GM12864 (cell line): ENCODE measurements at regions not wholly inside any gene's neighbourhood (a gene's known extent, or its start where the extent isn't known, plus 50 kb on each side); places are given as distances from the start of the nearest gene placed in this dataset.

Source experiments
- DNase-seq: peaks from one replicate; pipeline ENCODE4 v3.0.0-alpha.2; 2011; ENCODE audit warnings: low read depth
- H3K4me3 ChIP-seq: 2 replicates; pipeline ENCODE4 v1.5.1; 2011; ENCODE audit warnings: mild to moderate bottlenecking, low read depth, low read length, control low read depth
- TF ChIP-seq, protein P1 (sequence below): IDR thresholded peaks from 2 replicates; pipeline ENCODE4 v1.5.1; 2011; ENCODE audit warnings: low read depth, mild to moderate bottlenecking, moderate library complexity, low read length, control low read depth, inconsistent platforms; ENCODE audit errors: missing control alignments

DNA sequence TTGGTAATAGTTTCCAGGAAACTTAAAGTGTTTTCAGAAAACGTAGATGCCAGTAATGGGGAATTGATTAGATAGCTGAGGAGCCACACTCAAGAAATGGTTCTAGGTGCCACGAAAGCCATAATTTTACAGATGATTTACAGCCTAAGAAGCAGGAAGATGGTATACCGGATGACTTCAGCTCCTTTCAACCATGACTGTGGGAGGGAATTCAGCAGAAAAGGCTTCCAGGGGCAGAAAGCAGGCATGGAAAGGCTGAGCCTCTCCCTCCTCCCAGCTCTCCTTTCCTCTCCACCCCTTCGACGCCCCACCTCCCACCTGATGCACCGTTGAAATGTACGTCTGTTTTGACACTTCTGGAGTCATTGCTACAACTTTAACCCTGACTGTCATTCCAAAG is 68.6 kb upstream of the SMIM21 start:
- DNase-seq: no peak
- TF ChIP-seq, protein P1, sequence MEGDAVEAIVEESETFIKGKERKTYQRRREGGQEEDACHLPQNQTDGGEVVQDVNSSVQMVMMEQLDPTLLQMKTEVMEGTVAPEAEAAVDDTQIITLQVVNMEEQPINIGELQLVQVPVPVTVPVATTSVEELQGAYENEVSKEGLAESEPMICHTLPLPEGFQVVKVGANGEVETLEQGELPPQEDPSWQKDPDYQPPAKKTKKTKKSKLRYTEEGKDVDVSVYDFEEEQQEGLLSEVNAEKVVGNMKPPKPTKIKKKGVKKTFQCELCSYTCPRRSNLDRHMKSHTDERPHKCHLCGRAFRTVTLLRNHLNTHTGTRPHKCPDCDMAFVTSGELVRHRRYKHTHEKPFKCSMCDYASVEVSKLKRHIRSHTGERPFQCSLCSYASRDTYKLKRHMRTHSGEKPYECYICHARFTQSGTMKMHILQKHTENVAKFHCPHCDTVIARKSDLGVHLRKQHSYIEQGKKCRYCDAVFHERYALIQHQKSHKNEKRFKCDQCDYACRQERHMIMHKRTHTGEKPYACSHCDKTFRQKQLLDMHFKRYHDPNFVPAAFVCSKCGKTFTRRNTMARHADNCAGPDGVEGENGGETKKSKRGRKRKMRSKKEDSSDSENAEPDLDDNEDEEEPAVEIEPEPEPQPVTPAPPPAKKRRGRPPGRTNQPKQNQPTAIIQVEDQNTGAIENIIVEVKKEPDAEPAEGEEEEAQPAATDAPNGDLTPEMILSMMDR: no peak
- no peak overlapping the region for H3K4me3 ChIP-seq

DNA sequence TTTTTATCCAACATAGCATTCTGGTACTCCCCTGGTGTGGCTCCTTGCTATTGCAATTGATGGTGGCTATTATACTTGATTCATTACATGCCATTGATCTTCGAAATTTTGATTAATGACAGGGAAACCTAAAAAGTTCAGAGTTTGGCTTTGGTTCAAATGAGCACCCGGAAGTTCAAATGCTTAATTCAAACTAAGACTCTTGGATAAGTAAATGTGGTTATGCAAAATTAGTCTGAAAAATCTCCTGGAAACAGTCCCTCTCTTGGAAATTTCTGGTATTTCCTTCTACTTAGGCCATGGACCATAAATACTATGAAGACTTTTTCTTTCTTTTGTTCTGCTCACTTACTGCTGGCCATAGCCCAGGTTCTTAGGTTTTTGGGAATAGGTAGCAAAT is 65.3 kb upstream of the SMIM21 start:
- no peak overlapping the region for H3K4me3 ChIP-seq
- TF ChIP-seq, protein P1: no peak
- DNase-seq: no peak

- no peak for DNase-seq
- H3K4me3 ChIP-seq: no peak overlapping the region
- TF ChIP-seq, protein P1: no peak
Measured at GRCh38 chr18:75491361-75491760, 63.9 kb upstream of the SMIM21 start.

GRCh38 chr18:75489493-75490190 is 62.1 kb upstream of the SMIM21 start:
- DNase-seq: no peak

GRCh38 chr18:75483662-75484061 is 56.2 kb upstream of the SMIM21 start:
- DNase-seq: no peak
- TF ChIP-seq, protein P1: no peak
- H3K4me3 ChIP-seq: no peak overlapping the region

More at GRCh38 chr18:75489493-75490190, 62.1 kb upstream of the SMIM21 start:
- TF ChIP-seq, protein P1: no peak
- H3K4me3 ChIP-seq: no peak overlapping the region

DNA sequence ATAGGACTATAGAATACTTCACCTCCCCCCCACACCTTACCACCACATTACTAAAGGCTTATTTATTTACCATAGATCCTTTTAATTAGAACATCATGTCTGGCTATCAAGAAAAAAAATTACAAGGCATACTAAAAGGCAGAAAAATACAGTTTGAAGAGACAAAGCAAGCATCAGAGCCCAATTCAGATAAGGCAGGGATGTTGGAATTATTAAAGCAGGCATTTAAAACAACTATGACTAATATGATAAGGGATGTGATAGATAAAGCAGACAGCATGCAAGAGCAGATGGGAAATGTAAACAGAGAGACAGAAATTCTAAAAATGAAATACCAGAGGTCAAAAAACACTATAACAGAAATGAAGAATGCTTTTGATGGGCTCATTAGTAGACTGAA is 55.4 kb upstream of the SMIM21 start:
- no peak for DNase-seq
- TF ChIP-seq, protein P1: no peak
- no peak overlapping the region for H3K4me3 ChIP-seq

DNA sequence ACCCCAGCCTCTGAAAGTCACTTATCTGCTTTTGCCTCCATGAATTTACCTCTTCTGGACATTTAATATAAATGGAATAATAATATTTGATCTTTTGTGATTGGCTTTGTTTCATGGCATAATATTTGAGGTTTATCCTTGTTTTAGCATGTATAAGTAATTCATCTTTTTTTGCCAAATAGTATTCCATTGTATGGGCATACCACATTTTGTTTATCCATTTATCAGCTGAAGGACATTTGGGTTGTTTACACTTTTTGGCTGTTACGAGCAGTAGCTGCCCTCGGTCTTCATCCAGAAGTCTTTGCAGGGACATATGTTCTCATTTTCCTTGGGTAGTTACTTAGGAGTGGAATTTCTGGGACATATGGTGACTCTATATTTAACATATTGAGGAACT is 53.0 kb upstream of the SMIM21 start:
- no peak overlapping the region for H3K4me3 ChIP-seq
- TF ChIP-seq, protein P1: no peak
- DNase-seq: no peak
